Upper lobe of right lung (tissue), 1 donor: ENCODE measurements at regions not wholly inside any gene's neighbourhood (a gene's known extent, or its start where the extent isn't known, plus 50 kb on each side); places are given as distances from the start of the nearest gene placed in this dataset.

Experiments
- ATAC-seq: fragments of 200-7000 bp; cut with Tn5 transposase; one replicate; pipeline ENCODE4 v1.9.1; 2020; ENCODE audit warnings: mild to moderate bottlenecking, moderate library complexity
- DNase-seq: peaks from one replicate; pipeline ENCODE4 v3.0.0-alpha.2; 2020
- H3K27ac ChIP-seq: fragments of 200-600 bp; one replicate; pipeline ENCODE4 v1.8.0; 2022
- H3K27me3 ChIP-seq: fragments of 200-600 bp; one replicate; pipeline ENCODE4 v1.8.0; 2022; ENCODE audit warnings: mild to moderate bottlenecking
- H3K36me3 ChIP-seq: fragments of 200-600 bp; one replicate; pipeline ENCODE4 v1.8.0; 2022
- H3K4me1 ChIP-seq: fragments of 200-600 bp; one replicate; pipeline ENCODE4 v1.8.0; 2022
- H3K4me3 ChIP-seq: fragments of 200-600 bp; one replicate; pipeline ENCODE4 v1.8.0; 2022; ENCODE audit warnings: mild to moderate bottlenecking
- H3K9me3 ChIP-seq: fragments of 200-600 bp; one replicate; pipeline ENCODE4 v1.8.0; 2022
- CTCF ChIP-seq: fragments of 200-600 bp; IDR thresholded peaks from one replicate; pipeline ENCODE4 v1.8.0; 2022; ENCODE audit warnings: antibody characterized with exemption
- intact Hi-C: fragments of 100-400 bp; cut with DNase I; formaldehyde crosslinking; loops from one replicate; pipeline ENCODE4 v1.11.0; 2022
- donor health status: DM: no; HTN: yes; CAD: no; lungs with severe emphysema.

- ATAC-seq (no peak), DNase-seq (no peak)
- Histone ChIP-seq H3K36me3 (no peaks in the 10 kb centered on the region), H3K4me3 (no peak overlapping the region), H3K9me3 (no peaks in the 10 kb centered on the region), H3K4me1 (no peaks in the 10 kb centered on the region), H3K27ac (no peak overlapping the region), H3K27me3 (no peaks in the 10 kb centered on the region)
- no peak for TF ChIP-seq CTCF
- intact Hi-C loops = no loop called here
Observed at GRCh38 chr12:13799574-13799973, 181.8 kb downstream of the GRIN2B start.

GRCh38 chr12:13798162-13798561 lies 183.2 kb downstream of the GRIN2B start:
- no peaks in the 10 kb centered on the region for H3K27me3 ChIP-seq
- H3K27ac ChIP-seq = no peak overlapping the region
- no peaks in the 10 kb centered on the region for H3K36me3 ChIP-seq
- intact Hi-C loops = no loop called here
- no peaks in the 10 kb centered on the region for H3K4me1 ChIP-seq
- no peaks in the 10 kb centered on the region for H3K9me3 ChIP-seq
- H3K4me3 ChIP-seq = no peak overlapping the region
- ATAC-seq (no peak), DNase-seq (no peak)
- TF ChIP-seq CTCF = no peak

GRCh38 chr12:13794706-13795105 lies 186.7 kb downstream of the GRIN2B start:
- no peak for ATAC-seq
- TF ChIP-seq CTCF = no peak
- no peaks in the 10 kb centered on the region for H3K4me1 ChIP-seq

GRCh38 chr12:13790317-13790716 lies 191.1 kb downstream of the GRIN2B start:
- TF ChIP-seq CTCF = no peak
- Histone ChIP-seq H3K4me1 (no peaks in the 10 kb centered on the region), H3K36me3 (no peaks in the 10 kb centered on the region), H3K27me3 (no peaks in the 10 kb centered on the region), H3K4me3 (no peak overlapping the region), H3K9me3 (no peaks in the 10 kb centered on the region), H3K27ac (no peak overlapping the region)
- intact Hi-C loops = no loop called here
- no peak for DNase-seq
- ATAC-seq = no peak

More at GRCh38 chr12:13794706-13795105, 186.7 kb downstream of the GRIN2B start:
- Histone ChIP-seq H3K9me3 (no peaks in the 10 kb centered on the region), H3K36me3 (no peaks in the 10 kb centered on the region), H3K4me3 (no peak overlapping the region), H3K27ac (no peak overlapping the region), H3K27me3 (no peaks in the 10 kb centered on the region)
- intact Hi-C loops = no loop called here
- DNase-seq = no peak

- Histone ChIP-seq H3K4me1 (no peaks in the 10 kb centered on the region), H3K36me3 (no peaks in the 10 kb centered on the region), H3K9me3 (no peaks in the 10 kb centered on the region), H3K4me3 (no peak overlapping the region), H3K27me3 (no peaks in the 10 kb centered on the region), H3K27ac (no peak overlapping the region)
- intact Hi-C loops = no loop called here
- ATAC-seq (no peak), DNase-seq (no peak)
- TF ChIP-seq CTCF = no peak
Observed at GRCh38 chr12:13788626-13789025, 192.8 kb downstream of the GRIN2B start.

GRCh38 chr12:13786646-13787045 lies 194.8 kb downstream of the GRIN2B start:
- Histone ChIP-seq H3K9me3 (no peaks in the 10 kb centered on the region), H3K36me3 (no peaks in the 10 kb centered on the region), H3K4me3 (no peak overlapping the region), H3K27me3 (no peaks in the 10 kb centered on the region), H3K27ac (no peak overlapping the region), H3K4me1 (no peaks in the 10 kb centered on the region)
- no peak for DNase-seq
- intact Hi-C loops = no loop called here
- ATAC-seq = no peak
- TF ChIP-seq CTCF = no peak
